Keratinocyte (primary cell): ENCODE measurements at regions not wholly inside any gene's neighbourhood (a gene's known extent, or its start where the extent isn't known, plus 50 kb on each side); places are given as distances from the start of the nearest gene placed in this dataset.

Source experiments
- EZH2 ChIP-seq: IDR thresholded peaks from one replicate; pipeline ENCODE4 v1.6.1; 2012; ENCODE audit warnings: inconsistent platforms, mild to moderate bottlenecking, low read length, moderate library complexity
- TF ChIP-seq, protein P1 (sequence below), 3 experiments: IDR thresholded peaks in 1 of 3; conservative IDR thresholded peaks in 1 of 3; optimal IDR thresholded peaks in 1 of 3; 2 replicates in 2 of 3; 3 replicates in 1 of 3; pipeline versions ENCODE3 to v1.5.1; 2011; ENCODE audit warnings: low read length in 3 of 3, mild to moderate bottlenecking in 3 of 3, moderate library complexity in 2 of 3, control low read depth in 1 of 3, inconsistent platforms in 1 of 3; ENCODE audit not compliant: insufficient read depth in 2 of 3; ENCODE audit errors: extremely low read depth in 1 of 3

DNA sequence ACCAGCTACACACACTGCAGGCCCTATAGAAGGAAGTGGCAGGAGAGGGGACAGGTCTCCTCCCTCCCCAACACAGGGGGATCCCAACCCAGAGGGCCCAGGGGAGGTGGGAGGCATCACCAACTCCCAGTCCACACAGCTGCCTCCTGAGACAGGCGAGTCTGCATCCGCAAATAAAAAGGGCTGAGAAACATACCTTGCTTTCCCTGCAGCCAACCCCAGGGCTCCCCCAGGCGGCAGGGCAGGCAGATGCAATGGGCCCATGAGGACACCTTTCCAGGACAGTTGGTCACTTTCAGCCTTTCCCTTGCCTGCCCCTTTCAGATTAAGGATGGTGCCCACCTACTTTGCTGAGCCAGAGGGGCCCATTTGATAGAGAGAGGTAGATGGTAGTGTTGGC lies 180.0 kb downstream of the BRD1 start:
- TF ChIP-seq, protein P1, sequence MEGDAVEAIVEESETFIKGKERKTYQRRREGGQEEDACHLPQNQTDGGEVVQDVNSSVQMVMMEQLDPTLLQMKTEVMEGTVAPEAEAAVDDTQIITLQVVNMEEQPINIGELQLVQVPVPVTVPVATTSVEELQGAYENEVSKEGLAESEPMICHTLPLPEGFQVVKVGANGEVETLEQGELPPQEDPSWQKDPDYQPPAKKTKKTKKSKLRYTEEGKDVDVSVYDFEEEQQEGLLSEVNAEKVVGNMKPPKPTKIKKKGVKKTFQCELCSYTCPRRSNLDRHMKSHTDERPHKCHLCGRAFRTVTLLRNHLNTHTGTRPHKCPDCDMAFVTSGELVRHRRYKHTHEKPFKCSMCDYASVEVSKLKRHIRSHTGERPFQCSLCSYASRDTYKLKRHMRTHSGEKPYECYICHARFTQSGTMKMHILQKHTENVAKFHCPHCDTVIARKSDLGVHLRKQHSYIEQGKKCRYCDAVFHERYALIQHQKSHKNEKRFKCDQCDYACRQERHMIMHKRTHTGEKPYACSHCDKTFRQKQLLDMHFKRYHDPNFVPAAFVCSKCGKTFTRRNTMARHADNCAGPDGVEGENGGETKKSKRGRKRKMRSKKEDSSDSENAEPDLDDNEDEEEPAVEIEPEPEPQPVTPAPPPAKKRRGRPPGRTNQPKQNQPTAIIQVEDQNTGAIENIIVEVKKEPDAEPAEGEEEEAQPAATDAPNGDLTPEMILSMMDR (optimal IDR thresholded peaks at IDR 0.05 in 1 of 3, IDR thresholded peaks at IDR 0.05 in 1 of 3, conservative IDR thresholded peaks at IDR 0.05 in 1 of 3; ENCODE audit: extremely low read depth in 1 of 3, insufficient read depth in 2 of 3, low read length in 3 of 3), result peak in 1 of 3 experiments; percentile 22
- TF ChIP-seq EZH2, result no peak
